Spleen (tissue), 11 donors: ENCODE measurements at regions not wholly inside any gene's neighbourhood (a gene's known extent, or its start where the extent isn't known, plus 50 kb on each side); places are given as distances from the start of the nearest gene placed in this dataset.

Source experiments
- DNase-seq: peaks from one replicate; pipeline ENCODE4 v3.0.0-alpha.2; 2020
- H3K27ac ChIP-seq, 8 donors: fragments of 200-600 bp; sonication (generic) in 7 of 8; 1 replicate in 4 of 8; 2 replicates in 4 of 8; pipeline versions ENCODE4 v1.5.0 to v1.8.0; 2016 to 2021; ENCODE audit warnings: inconsistent platforms in 4 of 8, mild to moderate bottlenecking in 4 of 8, moderate library complexity in 1 of 8
- H3K27me3 ChIP-seq, 7 donors: fragments of 200-600 bp; sonication (generic) in 6 of 7; replicated peaks in 1 of 7; 1 replicate in 4 of 7; 2 replicates in 3 of 7; pipeline versions ENCODE4 v1.5.0 to v1.8.0; 2016 to 2021; ENCODE audit warnings: inconsistent platforms in 3 of 7, mild to moderate bottlenecking in 1 of 7
- H3K36me3 ChIP-seq, 6 donors: fragments of 200-600 bp; sonication (generic) in 5 of 6; 1 replicate in 4 of 6; 2 replicates in 2 of 6; pipeline versions ENCODE4 v1.5.0 to v1.8.0; 2016 to 2021; ENCODE audit warnings: inconsistent platforms in 2 of 6
- H3K4me1 ChIP-seq, 6 donors: fragments of 200-600 bp; sonication (generic) in 5 of 6; 1 replicate in 3 of 6; 2 replicates in 3 of 6; pipeline versions ENCODE4 v1.5.0 to v1.8.0; 2016 to 2021; ENCODE audit warnings: inconsistent platforms in 3 of 6
- H3K4me3 ChIP-seq, 8 donors: fragments of 200-600 bp; sonication (generic) in 7 of 8; 1 replicate in 4 of 8; 2 replicates in 4 of 8; pipeline versions ENCODE4 v1.5.0 to v1.8.0; 2016 to 2021; ENCODE audit warnings: inconsistent platforms in 4 of 8, mild to moderate bottlenecking in 4 of 8, moderate library complexity in 2 of 8
- H3K9me3 ChIP-seq, 8 donors: fragments of 200-600 bp; sonication (generic) in 7 of 8; 1 replicate in 4 of 8; 2 replicates in 4 of 8; pipeline versions ENCODE4 v1.5.0 to v1.8.0; 2016 to 2021; ENCODE audit warnings: inconsistent platforms in 4 of 8
- POLR2A ChIP-seq, 3 donors: fragments of 450-650 bp; IDR thresholded peaks; one replicate each; pipeline ENCODE4 v1.5.1; 2017; ENCODE audit warnings: antibody characterized with exemption in 3 of 3, mild to moderate bottlenecking in 1 of 3
- POLR2AphosphoS5 ChIP-seq, 3 donors: sonication (generic); formaldehyde crosslinking; IDR thresholded peaks; one replicate each; pipeline ENCODE4 v1.5.1; 2017; ENCODE audit warnings: antibody characterized with exemption in 3 of 3
- WGBS, 5 donors: extraction: QIAGEN DNeasy Blood & Tissue Kit in 3 of 5; methylation state at CpG; one replicate each; pipeline versions ENCODE4 v1.1.5 to v1.1.7; 2013 to 2018; 5-methylcytosine and 5-hydroxymethylcytosine counted together
- intact Hi-C: fragments of 100-400 bp; cut with DNase I; formaldehyde crosslinking; loops from one replicate; pipeline ENCODE4 v1.15.0; 2023; ENCODE audit warnings: low total_unique reads
- TF ChIP-seq, protein P1 (sequence below), 11 experiments: fragments of 200-600 bp in 7 of 11; fragments of 450-650 bp in 4 of 11; sonication (generic) in 4 of 11; IDR thresholded peaks in 8 of 11; conservative IDR thresholded peaks in 3 of 11; 1 replicate in 7 of 11; 2 replicates in 4 of 11; pipeline versions ENCODE4 v1.4.0 to v1.8.0; 2016 to 2021; ENCODE audit warnings: antibody characterized with exemption in 11 of 11, inconsistent platforms in 4 of 11, mild to moderate bottlenecking in 1 of 11
- donor health status: healthy with polysubstance abuse.
- donor health status: DM: no; HTN: no; CAD: no; lungs with moderate emphysema.
- donor health status: DM: no; HTN: no; CAD: no.
- donor health status: Bipolar disorder and iron deficiency.
- donor health status: healthy.
- donor health status: DM: no; HTN: no; CAD: no.
- donor health status: DM: yes; HTN: yes; CAD: no.

DNA sequence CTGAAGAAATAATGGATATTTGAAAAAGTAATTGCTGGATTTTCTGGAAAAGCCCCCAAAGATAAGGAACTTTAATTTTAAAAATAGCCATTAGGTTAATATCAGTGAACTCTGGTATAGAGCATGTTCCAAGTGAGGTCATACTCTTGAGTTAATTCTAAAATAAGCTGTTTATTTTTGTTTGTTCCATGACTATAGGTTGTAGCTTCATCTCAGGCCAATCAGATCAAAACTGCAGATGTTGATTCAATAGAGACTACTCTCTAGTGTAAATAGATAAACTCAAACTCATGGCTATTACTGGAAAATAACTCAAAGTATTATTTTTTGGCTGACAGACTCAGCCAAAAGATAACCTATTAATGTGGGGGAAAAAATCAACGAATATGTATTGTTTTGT is 815.1 kb downstream of the DIAPH3 start:
- peaks cover 0 to 8% (median 0%) of the 10 kb centered on the region in 6 donors for H3K4me1 ChIP-seq
- 66 to 86% (median 76%) methylated on average over 1 of the region's 1 CpG for whole genome bisulfite sequencing, 5 donors
- TF ChIP-seq, protein P1, sequence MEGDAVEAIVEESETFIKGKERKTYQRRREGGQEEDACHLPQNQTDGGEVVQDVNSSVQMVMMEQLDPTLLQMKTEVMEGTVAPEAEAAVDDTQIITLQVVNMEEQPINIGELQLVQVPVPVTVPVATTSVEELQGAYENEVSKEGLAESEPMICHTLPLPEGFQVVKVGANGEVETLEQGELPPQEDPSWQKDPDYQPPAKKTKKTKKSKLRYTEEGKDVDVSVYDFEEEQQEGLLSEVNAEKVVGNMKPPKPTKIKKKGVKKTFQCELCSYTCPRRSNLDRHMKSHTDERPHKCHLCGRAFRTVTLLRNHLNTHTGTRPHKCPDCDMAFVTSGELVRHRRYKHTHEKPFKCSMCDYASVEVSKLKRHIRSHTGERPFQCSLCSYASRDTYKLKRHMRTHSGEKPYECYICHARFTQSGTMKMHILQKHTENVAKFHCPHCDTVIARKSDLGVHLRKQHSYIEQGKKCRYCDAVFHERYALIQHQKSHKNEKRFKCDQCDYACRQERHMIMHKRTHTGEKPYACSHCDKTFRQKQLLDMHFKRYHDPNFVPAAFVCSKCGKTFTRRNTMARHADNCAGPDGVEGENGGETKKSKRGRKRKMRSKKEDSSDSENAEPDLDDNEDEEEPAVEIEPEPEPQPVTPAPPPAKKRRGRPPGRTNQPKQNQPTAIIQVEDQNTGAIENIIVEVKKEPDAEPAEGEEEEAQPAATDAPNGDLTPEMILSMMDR (IDR thresholded peaks at IDR 0.05 in 8 of 11, conservative IDR thresholded peaks at IDR 0.05 in 3 of 11), result no peak
- TF ChIP-seq POLR2A (IDR thresholded peaks at IDR 0.05), result no peak
- TF ChIP-seq POLR2AphosphoS5 (IDR thresholded peaks at IDR 0.05), result no peak
- DNase-seq, result no peak
- no peaks in the 10 kb centered on the region for H3K36me3 ChIP-seq
- H3K9me3 ChIP-seq, result no peaks in the 10 kb centered on the region
- no peak overlapping the region for H3K4me3 ChIP-seq
- no peak overlapping the region for H3K27ac ChIP-seq
- H3K27me3 ChIP-seq, result no peaks in the 10 kb centered on the region
- intact Hi-C loops, result no loop called here

DNA sequence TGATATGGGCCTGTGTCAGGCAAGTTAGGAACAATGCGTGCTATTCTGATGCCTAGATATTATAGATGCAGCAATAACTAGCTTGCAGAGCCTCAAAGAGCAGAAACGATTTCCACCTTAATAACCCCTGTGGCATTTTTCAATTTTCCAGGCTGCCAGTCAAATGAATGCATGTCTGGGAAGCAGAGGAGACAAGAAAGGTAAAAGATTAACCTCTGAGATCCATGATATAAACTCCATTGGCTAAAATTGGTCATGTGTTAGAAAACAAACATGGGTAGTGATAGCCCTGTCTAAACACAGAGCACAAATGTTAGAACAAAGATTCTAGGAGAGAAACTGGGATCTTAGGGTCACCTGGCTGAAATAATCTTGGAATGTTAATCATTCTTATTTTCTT is 811.1 kb downstream of the DIAPH3 start:
- no peak overlapping the region for H3K4me3 ChIP-seq
- WGBS, 5 donors, result 88 to 95% (median 93%) methylated on average over 2 of the region's 2 CpGs
- no peaks in the 10 kb centered on the region for H3K27me3 ChIP-seq
- TF ChIP-seq POLR2A (IDR thresholded peaks at IDR 0.05), result no peak
- no peak for TF ChIP-seq POLR2AphosphoS5 (IDR thresholded peaks at IDR 0.05)
- TF ChIP-seq, protein P1 (IDR thresholded peaks at IDR 0.05 in 8 of 11, conservative IDR thresholded peaks at IDR 0.05 in 3 of 11), result no peak
- no peak for DNase-seq
- H3K27ac ChIP-seq, result no peak overlapping the region
- intact Hi-C loops, result no loop called here
- no peaks in the 10 kb centered on the region for H3K36me3 ChIP-seq
- peaks cover 0 to 14% (median 0%) of the 10 kb centered on the region in 6 donors for H3K4me1 ChIP-seq
- no peaks in the 10 kb centered on the region for H3K9me3 ChIP-seq

DNA sequence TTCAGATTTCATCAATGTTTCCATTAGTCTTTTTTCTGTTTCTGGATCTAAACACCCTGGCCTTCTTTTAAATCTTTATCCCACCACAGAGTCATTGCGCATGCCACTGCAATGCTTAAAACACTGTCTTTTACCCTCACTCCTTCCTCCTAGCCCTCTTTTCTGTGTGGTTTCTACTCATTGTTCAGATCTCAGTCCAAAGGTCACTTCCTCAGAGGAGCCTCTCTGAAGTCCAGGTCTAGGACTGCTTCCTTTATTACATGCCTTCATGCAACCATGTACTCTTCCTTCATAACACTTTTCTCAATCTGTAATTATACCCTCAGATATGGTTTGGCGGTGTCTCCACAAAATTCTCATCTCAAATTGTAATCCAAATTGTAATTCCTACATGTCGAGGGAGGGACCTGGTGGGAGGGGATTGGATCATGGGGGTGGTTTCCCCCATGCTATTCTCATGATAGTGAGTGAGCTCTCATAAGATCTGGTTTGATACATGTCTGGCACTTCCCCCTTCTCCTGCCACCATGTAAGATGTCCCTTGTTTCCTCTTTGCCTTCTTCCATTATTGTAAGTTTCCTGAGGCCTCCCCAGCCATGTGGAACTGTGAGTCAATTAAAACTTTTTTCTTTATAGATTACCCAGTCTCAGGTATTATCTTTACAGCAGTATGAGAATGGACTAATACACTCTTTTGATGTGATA is 808.9 kb downstream of the DIAPH3 start:
- TF ChIP-seq, protein P1 (IDR thresholded peaks at IDR 0.05 in 8 of 11, conservative IDR thresholded peaks at IDR 0.05 in 3 of 11), result no peak
- TF ChIP-seq POLR2AphosphoS5 (IDR thresholded peaks at IDR 0.05) (no peak), POLR2A (IDR thresholded peaks at IDR 0.05) (no peak)
- Histone ChIP-seq H3K27me3 (no peaks in the 10 kb centered on the region), H3K4me3 (no peak overlapping the region), H3K36me3 (no peaks in the 10 kb centered on the region), H3K4me1 (peaks cover 0 to 36% (median 11%) of the 10 kb centered on the region in 6 donors), H3K27ac (no peak overlapping the region), H3K9me3 (no peaks in the 10 kb centered on the region)
- no peak for DNase-seq
- intact Hi-C loops, result no loop called here
- 86 to 92% (median 88%) methylated on average over 3 of the region's 3 CpGs for WGBS, 5 donors

DNA sequence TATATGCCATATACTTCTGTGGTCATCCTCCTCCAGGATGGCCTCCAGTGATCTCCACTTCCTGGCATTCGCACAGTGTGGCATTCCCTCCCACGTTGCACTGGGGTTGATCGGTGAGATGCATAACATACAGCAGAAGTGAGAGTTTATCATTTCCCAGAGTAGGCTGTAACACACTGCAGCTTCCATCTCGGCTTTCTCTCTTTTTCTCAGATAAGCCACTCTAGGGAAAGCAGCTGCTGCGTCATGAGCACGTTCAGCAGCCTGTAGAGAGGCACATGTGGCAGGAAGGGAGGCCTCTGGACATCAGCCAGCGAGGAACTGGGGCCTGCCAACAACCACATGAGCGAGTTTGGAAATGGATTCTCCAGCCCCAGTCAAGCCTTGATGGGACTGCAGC is 807.1 kb downstream of the DIAPH3 start:
- Histone ChIP-seq H3K27me3 (no peaks in the 10 kb centered on the region), H3K4me1 (peaks cover 0 to 43% (median 14%) of the 10 kb centered on the region in 6 donors), H3K36me3 (no peaks in the 10 kb centered on the region), H3K9me3 (no peaks in the 10 kb centered on the region), H3K27ac (peak overlapping the region; percentile 3 to 76 (median 57)), H3K4me3 (no peak overlapping the region)
- WGBS, 5 donors, result 35 to 49% (median 41%) methylated on average over 6 to 8 of the region's 8 CpGs
- intact Hi-C loops, result no loop called here
- DNase-seq, result peak; percentile 84
- TF ChIP-seq POLR2AphosphoS5 (IDR thresholded peaks at IDR 0.05) (peak in 2 of 3 donors; percentile 66 to 74), POLR2A (IDR thresholded peaks at IDR 0.05) (no peak)
